NCI-H524 (cell line): ENCODE measurements at regions not wholly inside any gene's neighbourhood (a gene's known extent, or its start where the extent isn't known, plus 50 kb on each side); places are given as distances from the start of the nearest gene placed in this dataset.
A peak's percentile ranks its signal among the peaks of the same experiment; 100 is the strongest.
"Not testable (repeated sequence)": the region's sequence is repeated elsewhere in the genome, so short reads cannot be mapped to it uniquely, and the experiment has no call there.

Source experiments
- DNase-seq, 2 experiments: peaks; one replicate each; lab custom pipeline; 2025; lab: John Stamatoyannopoulos, UW

DNA sequence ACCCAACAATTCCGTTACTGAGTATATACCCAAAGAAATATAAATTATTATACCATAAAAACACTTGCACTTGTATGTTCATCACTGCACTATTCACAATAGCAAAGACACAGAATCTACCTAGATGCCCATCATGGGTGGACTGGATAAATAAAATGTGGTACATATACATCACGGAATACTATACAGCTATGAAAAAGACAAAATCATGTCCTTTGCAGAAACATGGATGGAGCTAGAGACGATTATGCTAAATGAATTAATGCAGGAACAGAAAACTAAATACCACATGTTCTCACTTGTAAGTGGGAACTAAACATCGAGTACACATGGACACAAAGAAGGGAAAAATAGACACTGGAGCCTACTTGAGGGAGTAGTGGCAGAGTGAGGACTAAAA, 185.3 kb downstream of the PYDC2 start:
- no peak for DNase-seq

DNA sequence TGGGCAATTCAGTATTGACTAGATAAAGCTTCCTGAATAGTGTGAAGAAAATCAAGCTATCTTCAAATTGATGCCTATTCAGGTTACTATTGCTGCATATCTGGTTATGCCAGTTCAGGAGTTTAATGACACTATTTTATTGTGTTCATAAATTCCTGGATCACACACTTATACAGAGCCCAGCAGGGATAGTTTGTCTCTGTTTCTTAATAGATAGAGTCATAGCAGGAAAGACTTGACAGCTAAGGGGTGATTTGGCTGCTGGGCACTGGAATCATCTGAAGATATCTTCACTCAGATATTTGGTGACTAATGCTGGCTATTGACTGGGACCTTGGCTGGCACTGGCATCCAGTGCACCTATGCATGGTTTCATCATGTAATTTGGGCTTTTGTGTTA, 187.8 kb downstream of the PYDC2 start:
- DNase-seq: no peak

DNA sequence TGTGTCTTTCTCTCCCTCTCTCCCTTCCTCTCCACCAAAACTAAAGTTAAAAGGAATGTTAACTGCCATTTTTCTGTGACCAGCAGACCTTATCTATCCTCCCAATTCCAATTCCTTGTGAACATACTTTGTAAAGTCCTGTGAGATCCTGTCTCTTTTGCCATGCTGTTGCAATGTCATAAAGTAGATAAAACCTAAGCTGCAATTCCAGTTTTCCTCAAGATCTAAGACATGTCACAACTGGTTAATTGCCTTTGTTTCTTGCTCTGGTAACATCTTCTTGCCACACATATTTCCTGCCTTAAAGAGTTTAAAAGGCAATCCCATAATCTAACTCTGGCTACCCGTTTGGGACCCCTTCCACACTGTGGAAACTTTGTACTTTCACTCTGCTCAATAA, 188.7 kb downstream of the PYDC2 start:
- no peak for DNase-seq

DNA sequence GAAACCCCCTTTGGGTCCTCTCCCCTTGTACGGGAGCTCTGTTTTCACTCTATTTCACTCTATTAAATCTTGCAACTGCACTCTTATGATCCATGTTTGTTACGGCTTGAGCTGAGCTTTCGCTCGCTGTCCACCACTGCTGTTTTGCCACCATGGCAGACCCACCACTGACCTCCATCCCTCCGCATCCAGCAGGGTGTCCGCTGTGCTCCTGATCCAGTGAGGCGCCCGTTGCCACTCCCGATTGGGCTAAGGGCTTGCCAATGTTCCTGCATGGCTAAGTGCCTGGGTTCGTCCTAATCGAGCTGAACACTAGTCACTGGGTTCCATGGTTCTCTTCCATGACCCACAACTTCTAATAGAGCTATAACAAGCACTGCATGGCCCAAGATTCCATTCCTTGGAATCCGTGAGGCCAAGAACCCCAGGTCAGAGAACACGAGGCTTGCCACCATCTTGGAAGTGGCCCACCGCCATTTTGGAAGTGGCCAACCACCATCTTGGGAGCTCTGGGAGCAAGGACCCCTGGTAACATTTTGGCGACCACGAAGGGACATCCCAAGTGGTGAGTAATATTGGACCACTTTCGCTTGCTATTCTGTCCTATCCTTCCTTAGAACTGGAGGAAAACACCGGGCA, 197.9 kb downstream of the PYDC2 start:
- not testable (repeated sequence) for DNase-seq

DNA sequence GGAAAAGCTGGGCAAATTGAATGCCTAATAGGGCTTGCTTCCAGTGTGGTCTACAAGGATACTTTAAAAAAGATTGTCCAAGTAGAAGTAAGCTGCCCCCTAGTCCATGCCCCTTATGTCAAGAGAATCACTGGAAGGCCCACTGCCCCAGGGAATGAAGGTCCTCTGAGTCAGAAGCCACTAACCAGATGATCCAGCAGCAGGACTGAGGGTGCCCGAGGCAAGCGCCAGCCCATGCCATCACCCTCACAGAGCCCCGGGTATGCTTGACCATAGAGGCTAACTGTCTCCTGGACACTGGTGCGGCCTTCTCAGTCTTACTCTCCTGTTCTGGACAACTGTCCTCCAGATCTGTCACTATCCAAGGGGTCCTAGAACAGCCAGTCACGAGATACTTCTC, 201.2 kb downstream of the PYDC2 start:
- DNase-seq: not testable (repeated sequence)

DNA sequence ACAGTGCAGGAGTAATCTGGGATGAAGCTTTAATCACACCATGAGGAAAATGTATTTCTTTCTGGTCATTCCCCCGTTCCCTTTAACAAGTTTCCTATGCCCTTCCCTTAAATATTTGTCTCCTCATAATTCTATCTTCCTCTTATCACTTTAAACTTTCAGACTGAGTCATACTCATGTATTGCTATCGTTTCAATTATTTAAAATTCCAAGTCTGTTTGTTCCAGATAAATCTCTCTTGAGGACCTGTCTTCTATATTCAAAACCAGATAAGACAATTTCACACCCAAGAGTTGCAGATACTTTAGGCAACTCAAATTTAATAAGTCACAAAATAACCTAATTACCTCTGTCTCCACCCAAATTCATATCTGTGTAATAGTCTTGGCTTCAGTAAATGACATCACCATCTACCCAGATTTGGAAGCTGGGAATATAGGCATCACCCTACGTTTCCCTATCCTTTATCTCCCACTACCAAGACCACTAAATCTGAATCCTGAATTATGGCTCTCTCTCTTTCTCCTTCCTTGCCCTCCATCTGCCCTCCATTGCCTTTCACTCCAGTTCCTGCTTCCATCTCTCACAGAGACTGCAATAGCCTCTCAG, 220.1 kb downstream of the PYDC2 start:
- DNase-seq: no peak

DNA sequence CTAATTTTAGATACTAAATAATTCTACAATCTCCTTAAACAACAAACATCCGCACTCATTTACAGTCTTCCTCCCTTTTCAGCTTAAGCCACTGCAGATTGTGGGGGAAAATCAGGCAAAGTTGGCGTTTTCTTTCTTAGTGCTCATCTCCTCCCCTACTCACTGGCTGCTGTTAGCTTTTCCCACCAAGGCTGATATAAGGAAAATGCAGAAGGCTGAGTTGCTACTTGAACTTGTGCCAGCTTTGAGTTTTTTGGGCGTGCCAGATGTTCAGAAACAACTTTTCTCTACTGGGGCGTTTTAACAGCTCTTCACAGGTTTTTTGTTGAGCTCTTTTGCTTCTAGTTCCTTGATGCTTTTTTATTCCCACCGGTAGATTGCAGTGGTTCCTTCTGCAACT, 222.0 kb downstream of the PYDC2 start:
- peak in 1 of 2 experiments; percentile 16 for DNase-seq

DNA sequence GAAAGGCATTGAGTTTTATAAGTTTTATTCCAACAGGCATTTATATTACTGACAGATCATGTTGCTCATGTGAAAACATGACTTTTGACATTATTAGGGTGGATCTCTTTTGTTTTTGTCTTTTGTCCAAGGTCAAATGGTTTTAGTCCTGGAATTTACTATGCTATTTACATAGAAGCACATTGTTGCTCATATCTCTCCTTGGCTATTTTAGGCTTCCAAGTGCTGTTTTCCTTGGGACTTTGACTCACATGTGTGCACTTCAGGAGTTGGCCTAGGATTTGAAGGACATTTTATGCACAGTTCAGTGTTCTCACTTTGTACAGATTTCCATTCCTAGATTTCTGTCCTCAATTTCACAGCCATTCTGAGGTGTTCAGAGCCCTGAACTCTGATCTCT, 225.7 kb downstream of the PYDC2 start:
- no peak for DNase-seq

DNA sequence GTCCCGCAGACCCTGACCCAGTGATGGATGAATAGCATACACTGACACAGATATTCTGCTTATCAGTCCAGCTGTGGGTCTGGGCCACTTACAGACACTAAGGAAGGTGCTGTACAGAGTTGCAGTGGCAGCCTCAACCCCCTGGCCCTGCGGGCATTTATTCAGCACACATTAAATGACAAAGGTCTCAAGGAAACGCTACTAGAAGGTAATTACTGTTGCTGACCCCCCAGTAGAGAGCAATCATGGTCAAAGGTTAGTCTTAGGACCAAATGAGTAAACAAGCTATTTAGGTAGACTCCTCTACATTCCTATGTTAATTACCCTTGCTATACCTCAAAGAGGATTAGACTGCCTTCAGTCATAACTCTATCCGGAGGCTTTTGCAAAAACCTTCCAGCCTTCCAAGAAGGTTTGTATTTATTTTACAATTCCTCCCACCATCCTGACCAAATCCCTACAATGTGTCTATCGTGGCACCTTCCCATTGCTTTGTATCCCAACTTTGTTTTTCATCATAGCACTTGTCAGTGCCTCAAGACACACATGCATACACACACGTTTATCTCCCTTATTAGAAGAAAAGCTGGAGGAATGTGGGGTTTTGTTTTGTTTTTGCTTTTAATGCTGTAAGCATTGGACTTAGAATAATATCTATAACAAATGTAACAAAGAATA, 227.9 kb downstream of the PYDC2 start:
- no peak for DNase-seq

DNA sequence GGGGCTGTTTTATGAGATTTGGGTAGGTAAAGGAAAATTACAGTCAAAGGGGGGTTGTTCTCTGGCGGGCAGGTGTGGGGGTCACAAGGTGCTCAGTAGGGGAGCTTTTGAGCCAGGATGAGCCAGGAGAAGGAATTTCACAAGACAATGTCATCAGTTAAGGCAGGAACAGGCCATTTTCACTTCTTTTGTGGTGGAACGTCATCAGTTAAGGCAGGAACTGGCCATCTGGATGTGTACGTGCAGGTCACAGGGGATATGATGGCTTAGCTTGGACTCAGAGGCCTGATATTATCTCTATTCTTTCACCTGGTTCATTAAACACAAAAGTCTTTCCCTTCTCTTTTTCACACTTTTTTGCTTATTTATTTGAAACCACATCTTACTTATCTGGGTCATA, 230.2 kb downstream of the PYDC2 start:
- not testable (repeated sequence) for DNase-seq

DNA sequence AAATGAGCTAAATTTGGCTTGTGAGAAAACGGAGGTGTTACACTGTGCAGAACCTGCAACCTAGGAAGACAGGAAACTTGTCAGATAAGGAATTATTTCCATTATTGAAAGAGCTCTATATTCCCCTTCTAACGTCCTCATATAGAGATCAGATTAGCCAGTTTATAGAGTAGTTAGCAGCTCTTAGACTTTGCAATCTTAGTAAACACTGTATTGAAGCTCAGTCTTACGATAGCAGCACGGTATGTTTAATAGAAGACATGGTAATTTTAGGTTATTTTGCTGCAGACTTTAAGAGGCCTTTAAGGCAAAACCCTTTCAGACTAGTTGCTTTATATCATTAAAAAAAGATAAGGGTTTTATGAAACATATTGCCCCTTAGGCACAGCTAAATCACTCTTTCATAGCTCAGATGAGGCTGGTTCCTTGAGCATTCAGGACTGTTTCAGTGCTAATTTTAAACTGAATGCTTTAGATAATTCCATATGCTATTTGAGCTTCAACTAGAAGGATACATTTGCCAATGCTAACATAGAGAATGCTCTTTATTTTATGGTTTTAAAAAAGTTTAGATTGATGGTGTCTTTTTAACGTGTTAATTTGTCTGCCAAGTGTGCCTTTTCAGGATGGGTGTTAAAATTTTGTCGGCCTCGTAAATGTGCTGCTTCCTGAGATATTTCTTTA, 234.3 kb downstream of the PYDC2 start:
- DNase-seq: no peak

DNA sequence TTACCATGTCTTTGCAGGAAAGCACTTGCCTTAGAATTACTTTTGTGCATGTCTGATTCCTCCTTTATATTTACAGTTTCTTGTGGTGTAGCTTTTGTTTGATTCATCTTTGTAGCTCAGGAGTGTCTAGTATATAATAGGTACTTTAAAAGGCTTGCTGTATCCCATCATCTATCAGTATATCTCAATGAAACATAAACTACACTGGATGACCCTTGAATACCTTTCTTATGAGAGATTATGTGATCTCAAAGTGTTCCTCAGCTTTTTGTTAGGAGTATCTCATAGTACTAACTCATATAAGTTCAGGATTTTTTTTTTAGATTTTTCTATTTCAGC, 234.8 kb downstream of the PYDC2 start:
- no peak for DNase-seq

DNA sequence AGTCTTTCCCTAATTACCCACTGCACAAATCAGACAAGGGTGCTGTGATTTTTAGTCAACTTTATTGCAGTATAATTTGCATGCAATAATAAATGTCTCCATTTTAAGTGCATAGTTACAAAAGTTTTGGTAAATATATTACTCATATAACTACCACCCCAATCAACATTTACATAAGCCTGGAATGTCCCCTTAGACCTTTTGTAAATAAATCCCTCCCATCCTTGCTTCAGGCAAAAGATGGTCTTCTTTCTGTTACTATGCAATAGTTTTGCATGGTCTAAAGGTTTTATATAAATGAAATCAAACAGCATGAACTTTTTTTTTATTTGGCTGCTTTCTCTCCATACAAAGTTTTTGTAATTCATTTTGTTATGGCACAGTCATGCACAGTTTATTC, 235.4 kb downstream of the PYDC2 start:
- DNase-seq: no peak

DNA sequence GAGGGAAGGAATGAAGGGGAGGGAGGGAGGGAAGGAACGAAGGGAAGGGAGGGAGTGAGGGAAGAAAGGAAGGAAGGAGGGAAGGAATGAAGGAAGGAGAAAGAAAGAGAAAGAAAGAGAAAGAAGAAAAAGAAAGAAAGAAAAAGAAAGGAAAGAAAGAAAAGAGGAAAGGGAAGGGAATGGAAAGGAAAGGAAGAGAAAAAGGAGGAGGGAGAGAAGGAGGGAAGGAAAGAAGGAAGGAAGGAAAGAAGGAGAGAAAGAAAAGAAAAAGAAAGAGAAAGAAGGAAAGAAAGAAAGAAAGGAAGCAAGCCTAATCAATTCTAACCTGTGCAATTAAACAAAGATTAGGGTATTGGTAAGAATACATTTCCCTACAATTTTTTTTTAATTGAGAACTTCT, 238.6 kb downstream of the PYDC2 start:
- DNase-seq: no peak

DNA sequence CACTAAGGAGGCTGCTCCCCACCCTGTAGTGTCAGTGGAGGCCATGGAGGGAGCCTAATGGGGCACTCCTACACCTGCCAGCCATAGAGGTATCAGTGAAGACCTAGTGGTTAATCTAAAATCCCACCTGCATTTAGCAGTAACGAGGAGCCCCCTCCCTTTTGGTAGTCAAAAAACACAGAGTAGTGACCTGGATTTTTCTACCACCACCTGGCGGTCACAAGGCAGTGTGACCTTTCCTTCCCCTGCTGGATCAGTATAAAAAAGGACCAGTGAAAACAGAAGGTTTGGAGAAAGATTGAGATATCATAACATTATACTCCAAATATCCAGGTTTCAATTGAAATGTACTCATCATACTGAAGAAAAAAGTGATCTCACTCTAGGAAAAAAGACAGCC, 241.2 kb downstream of the PYDC2 start:
- DNase-seq: no peak

DNA sequence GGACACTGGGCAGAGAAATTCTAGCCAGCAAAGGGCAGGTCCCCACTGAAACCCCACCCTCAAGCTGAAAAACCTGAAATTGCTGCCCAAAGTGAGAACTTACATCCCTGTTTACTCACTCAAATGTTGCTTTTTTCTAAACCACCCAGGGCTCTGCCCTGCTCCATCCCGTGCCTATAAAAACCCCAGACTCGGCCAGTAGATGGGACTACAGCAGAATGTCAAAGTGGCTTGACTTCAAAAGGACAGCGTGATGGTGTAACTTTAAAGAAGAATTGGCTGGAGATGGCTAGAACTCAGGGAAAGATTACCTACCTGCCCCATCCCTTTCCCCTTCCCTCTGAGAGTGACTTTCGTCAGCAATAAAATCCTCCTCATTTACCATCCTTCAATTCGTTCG, 246.9 kb downstream of the PYDC2 start:
- DNase-seq: no peak

DNA sequence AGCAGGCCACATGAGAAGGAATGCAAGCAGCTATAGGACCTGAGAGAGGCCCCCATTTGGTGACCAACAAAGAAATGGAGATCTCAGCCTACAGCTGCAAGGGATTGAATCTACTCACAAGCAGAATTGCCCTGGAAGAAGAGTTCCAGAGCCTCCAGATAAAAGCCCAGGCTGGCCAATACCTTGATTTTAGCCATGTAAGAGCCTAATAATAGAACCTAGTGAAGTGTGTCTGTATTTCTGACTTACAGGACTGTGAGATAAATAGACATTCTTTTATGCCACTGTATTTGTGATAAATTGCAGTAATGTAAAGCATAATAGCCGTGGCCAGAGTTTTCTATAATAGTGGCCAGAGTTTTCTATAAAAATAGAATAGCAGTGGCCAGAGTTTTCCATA, 254.6 kb downstream of the PYDC2 start:
- DNase-seq: no peak

DNA sequence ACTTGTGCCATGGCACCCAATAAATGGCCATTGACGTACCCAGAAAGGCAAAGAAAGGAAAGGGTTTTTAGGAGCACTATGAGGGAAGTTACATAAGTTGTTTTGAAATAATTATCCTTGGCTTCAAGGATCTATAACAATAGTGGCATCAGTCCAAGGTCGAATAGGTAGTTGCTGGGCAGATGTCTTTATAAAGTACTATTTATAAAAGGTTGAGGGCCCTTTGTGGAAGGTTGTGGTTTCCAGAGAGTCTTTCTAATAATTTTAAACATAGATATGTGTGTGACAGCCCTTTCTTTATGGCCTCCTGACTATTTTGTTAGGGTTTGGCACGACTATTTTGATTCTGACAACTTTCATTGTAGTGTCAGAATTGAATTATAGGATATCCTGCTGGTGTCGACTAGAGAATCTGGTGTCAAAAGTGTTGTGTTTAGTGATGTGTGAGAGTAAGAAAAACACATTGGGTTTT, 260.5 kb downstream of the PYDC2 start:
- peak in 1 of 2 experiments; percentile 16 for DNase-seq

DNA sequence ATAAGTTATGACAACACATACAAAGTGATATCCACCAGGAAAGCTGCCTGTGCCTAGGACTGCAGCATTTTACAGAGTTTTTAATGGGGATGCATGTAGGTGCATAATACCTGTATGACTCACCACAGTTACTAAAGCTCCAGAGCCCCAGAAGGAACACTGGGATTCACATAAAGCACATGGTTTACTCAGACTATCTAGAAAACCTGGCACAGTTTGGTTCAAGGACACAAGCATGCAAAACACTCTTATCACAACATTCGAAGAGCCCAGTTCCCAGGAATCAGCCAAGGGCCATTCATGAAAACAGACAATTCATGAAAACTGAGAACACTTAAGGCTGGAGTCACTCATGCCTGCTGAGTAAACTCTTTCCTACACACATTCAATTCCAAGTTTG, 261.0 kb downstream of the PYDC2 start:
- DNase-seq: no peak

DNA sequence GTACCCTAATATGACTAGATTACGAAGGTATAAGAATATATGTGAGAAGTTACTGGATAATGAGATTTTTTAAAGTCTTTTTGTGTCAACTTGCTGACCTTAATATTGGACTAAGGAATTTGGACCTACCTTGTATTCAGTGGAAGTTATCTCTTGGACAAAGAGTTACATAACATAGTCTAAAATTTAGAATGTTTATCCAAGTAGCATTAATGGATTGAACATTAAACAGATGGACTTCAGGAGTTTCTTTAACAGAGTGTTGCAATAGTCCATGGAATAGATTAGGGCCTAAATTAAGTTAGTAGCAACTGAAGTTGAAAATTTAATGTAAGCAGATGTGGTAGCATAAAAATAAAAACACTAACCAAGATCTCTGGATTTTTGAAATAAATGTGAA, 266.4 kb downstream of the PYDC2 start:
- no peak for DNase-seq

DNA sequence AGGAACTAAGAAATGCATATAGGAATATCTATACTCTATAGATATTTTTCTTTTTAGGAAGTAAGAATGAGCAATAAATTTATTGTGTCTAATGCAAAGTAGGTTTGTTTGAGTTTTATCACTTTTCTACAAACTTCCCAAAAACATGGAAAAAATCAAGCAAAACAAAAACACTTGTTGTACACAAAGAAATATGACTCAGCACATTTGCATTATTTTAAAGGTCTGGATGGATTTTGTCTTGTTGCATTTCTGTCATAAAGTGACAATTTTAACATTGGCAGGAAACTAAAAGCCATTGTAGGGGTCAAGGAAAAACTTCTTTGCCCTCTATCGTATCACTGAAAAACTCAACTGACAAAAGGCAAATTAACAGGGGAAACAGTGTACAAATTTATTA, 267.2 kb downstream of the PYDC2 start:
- DNase-seq: no peak

DNA sequence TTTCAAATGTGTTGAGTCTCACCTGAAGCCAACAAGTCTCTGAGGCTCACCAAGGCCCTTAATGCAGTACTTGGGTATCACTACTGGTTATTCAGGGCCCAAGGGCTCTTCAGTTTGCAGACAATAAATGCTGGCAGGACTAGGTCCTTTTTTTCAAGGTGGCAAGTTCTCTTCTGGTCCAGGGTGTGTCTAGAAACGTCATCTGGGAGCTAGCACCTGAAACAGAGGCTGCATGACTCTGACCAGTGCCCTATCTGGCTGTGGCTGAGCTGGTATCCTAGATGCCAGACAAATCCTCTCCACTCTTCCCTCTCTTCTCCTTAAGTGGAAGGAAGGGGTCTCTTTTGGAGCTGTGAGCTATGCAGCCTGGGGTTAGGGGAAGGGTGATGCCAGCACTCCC, 276.8 kb downstream of the PYDC2 start:
- DNase-seq: no peak

DNA sequence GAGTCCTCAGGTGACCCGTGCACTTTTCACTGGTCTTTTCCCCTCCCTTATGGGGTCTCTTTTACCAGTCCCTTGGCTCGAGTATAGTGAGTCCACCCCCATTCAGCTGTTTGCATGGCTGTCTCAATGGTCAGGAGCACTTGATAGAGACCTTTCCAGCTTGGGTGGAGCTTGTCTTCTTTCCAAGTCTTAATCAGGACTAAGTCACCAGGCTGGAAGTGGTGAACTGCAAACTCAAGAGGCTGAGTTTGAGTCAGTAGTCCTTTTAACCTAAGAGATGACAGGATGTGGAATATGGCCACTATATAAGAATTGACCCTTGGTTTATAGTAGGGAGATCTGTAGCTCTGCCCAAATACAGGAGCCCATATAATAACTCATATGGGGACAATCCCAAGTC, 279.7 kb downstream of the PYDC2 start:
- DNase-seq: no peak
